Uterus (tissue), 3 donors: ENCODE measurements at regions not wholly inside any gene's neighbourhood (a gene's known extent, or its start where the extent isn't known, plus 50 kb on each side); places are given as distances from the start of the nearest gene placed in this dataset.
"Not testable (repeated sequence)": the region's sequence is repeated elsewhere in the genome, so short reads cannot be mapped to it uniquely, and the experiment has no call there.

Source experiments
- DNase-seq, 2 donors: peaks; one replicate each; pipeline ENCODE4 v3.0.0-alpha.2; 2019 to 2020
- H3K27ac ChIP-seq, 2 donors: fragments of 200-600 bp; sonication (generic); 1 replicate in 1 of 2; 2 replicates in 1 of 2; pipeline ENCODE4 v1.5.1; 2016 to 2018
- H3K27me3 ChIP-seq, 2 donors: fragments of 200-600 bp; sonication (generic); one replicate each; pipeline ENCODE4 v1.5.1; 2018 to 2019; ENCODE audit warnings: control low read depth in 1 of 2
- H3K36me3 ChIP-seq, 2 donors: fragments of 200-600 bp; sonication (generic); one replicate each; pipeline ENCODE4 v1.5.1; 2019; ENCODE audit warnings: control low read depth in 1 of 2
- H3K4me1 ChIP-seq, 2 donors: fragments of 200-600 bp; sonication (generic); one replicate each; pipeline ENCODE4 v1.5.1; 2018 to 2019; ENCODE audit warnings: control low read depth in 1 of 2
- H3K4me3 ChIP-seq, 2 donors: fragments of 200-600 bp; sonication (generic); 1 replicate in 1 of 2; 2 replicates in 1 of 2; pipeline ENCODE4 v1.5.1; 2018 to 2019; ENCODE audit warnings: mild to moderate bottlenecking in 1 of 2
- H3K9me3 ChIP-seq, 2 donors: fragments of 200-600 bp; sonication (generic); one replicate each; pipeline ENCODE4 v1.5.1; 2019; ENCODE audit warnings: control low read depth in 1 of 2
- CTCF ChIP-seq, 4 experiments: fragments of 200-600 bp in 2 of 4; fragments of 450-650 bp in 2 of 4; sonication (generic) in 2 of 4; IDR thresholded peaks; one replicate each; pipeline ENCODE4 v1.5.1; 2016 to 2019; ENCODE audit warnings: antibody characterized with exemption in 4 of 4, mild to moderate bottlenecking in 2 of 4, moderate library complexity in 1 of 4
- POLR2A ChIP-seq, 2 donors: fragments of 450-650 bp; IDR thresholded peaks; one replicate each; pipeline ENCODE4 v1.6.1; 2016; ENCODE audit warnings: antibody characterized with exemption in 2 of 2, mild to moderate bottlenecking in 1 of 2, moderate library complexity in 1 of 2
- intact Hi-C: fragments of 100-400 bp; cut with DNase I; formaldehyde crosslinking; loops from one replicate; pipeline ENCODE4 v1.15.1; 2023; ENCODE audit warnings: low total_unique reads
- donor health status: DM: yes; HTN: yes; CAD: no.

- Histone ChIP-seq H3K27ac (no peak overlapping the region), H3K27me3 (no peaks in the 10 kb centered on the region), H3K36me3 (no peaks in the 10 kb centered on the region), H3K9me3 (no peaks in the 10 kb centered on the region), H3K4me1 (no peaks in the 10 kb centered on the region), H3K4me3 (no peak overlapping the region)
- intact Hi-C loops: no loop called here
- no peak for DNase-seq
- TF ChIP-seq CTCF (IDR thresholded peaks at IDR 0.05) (no peak), POLR2A (IDR thresholded peaks at IDR 0.05) (no peak)
Observed at GRCh38 chr15:26065723-26066122, 202.6 kb upstream of the ATP10A start.

- TF ChIP-seq POLR2A (IDR thresholded peaks at IDR 0.05): no peak
- no peak overlapping the region for H3K4me3 ChIP-seq
- no peaks in the 10 kb centered on the region for H3K27me3 ChIP-seq
- H3K9me3 ChIP-seq: no peaks in the 10 kb centered on the region
- no peak overlapping the region for H3K27ac ChIP-seq
- H3K36me3 ChIP-seq: no peaks in the 10 kb centered on the region
- no peak for DNase-seq
- intact Hi-C loops: no loop called here
- H3K4me1 ChIP-seq: no peaks in the 10 kb centered on the region
Observed at GRCh38 chr15:26061248-26061647, 198.1 kb upstream of the ATP10A start.

- H3K36me3 ChIP-seq, DNase-seq, H3K27ac ChIP-seq, H3K4me3 ChIP-seq, intact Hi-C loops, H3K4me1 ChIP-seq, H3K27me3 ChIP-seq, H3K9me3 ChIP-seq: not testable (repeated sequence)
Observed at GRCh38 chr15:26056766-26057165, 193.6 kb upstream of the ATP10A start.

GRCh38 chr15:26051761-26052675 is 188.9 kb upstream of the ATP10A start:
- TF ChIP-seq CTCF (IDR thresholded peaks at IDR 0.05) (no peak), POLR2A (IDR thresholded peaks at IDR 0.05) (no peak)
- intact Hi-C loops: no loop called here
- H3K4me1 ChIP-seq: no peaks in the 10 kb centered on the region
- no peaks in the 10 kb centered on the region for H3K9me3 ChIP-seq
- no peaks in the 10 kb centered on the region for H3K27me3 ChIP-seq
- no peak overlapping the region for H3K27ac ChIP-seq
- H3K36me3 ChIP-seq: no peaks in the 10 kb centered on the region
- H3K4me3 ChIP-seq: no peak overlapping the region
- DNase-seq: peak; percentile 32 to 61

GRCh38 chr15:26050984-26051383 is 187.9 kb upstream of the ATP10A start:
- no peak for TF ChIP-seq CTCF (IDR thresholded peaks at IDR 0.05)
- TF ChIP-seq POLR2A (IDR thresholded peaks at IDR 0.05): no peak
- Histone ChIP-seq H3K27ac (no peak overlapping the region), H3K9me3 (no peaks in the 10 kb centered on the region), H3K4me1 (no peaks in the 10 kb centered on the region), H3K36me3 (no peaks in the 10 kb centered on the region), H3K27me3 (no peaks in the 10 kb centered on the region), H3K4me3 (no peak overlapping the region)
- intact Hi-C loops: no loop called here
- no peak for DNase-seq

GRCh38 chr15:26049900-26050657 is 187.0 kb upstream of the ATP10A start:
- TF ChIP-seq POLR2A (IDR thresholded peaks at IDR 0.05) (no peak), CTCF (IDR thresholded peaks at IDR 0.05) (no peak)
- Histone ChIP-seq H3K9me3 (no peaks in the 10 kb centered on the region), H3K4me1 (no peaks in the 10 kb centered on the region), H3K4me3 (no peak overlapping the region), H3K27me3 (no peaks in the 10 kb centered on the region), H3K36me3 (no peaks in the 10 kb centered on the region), H3K27ac (no peak overlapping the region)
- no peak for DNase-seq
- intact Hi-C loops: no loop called here
